Gastrocnemius medialis (tissue), 4 donors: ENCODE measurements at regions not wholly inside any gene's neighbourhood (a gene's known extent, or its start where the extent isn't known, plus 50 kb on each side); places are given as distances from the start of the nearest gene placed in this dataset.

Source experiments
- CTCF ChIP-seq, 5 experiments: fragments of 450-650 bp in 3 of 5; fragments of 200-600 bp in 2 of 5; sonication (generic) in 2 of 5; IDR thresholded peaks in 4 of 5; conservative IDR thresholded peaks in 1 of 5; 1 replicate in 4 of 5; 2 replicates in 1 of 5; pipeline ENCODE4 v1.5.1; 2016 to 2019; ENCODE audit warnings: antibody characterized with exemption in 5 of 5, mild to moderate bottlenecking in 3 of 5, moderate library complexity in 3 of 5
- POLR2A ChIP-seq, 2 donors: fragments of 450-650 bp; IDR thresholded peaks; one replicate each; pipeline ENCODE4 v1.6.1; 2017; ENCODE audit warnings: antibody characterized with exemption in 2 of 2, mild to moderate bottlenecking in 2 of 2, moderate library complexity in 2 of 2

- TF ChIP-seq CTCF (IDR thresholded peaks at IDR 0.05 in 4 of 5, conservative IDR thresholded peaks at IDR 0.05 in 1 of 5), result no peak
- no peak for TF ChIP-seq POLR2A (IDR thresholded peaks at IDR 0.05)
Measured at GRCh38 chr10:9038146-9038714, 983.7 kb downstream of the GATA3 start.
